ENCODE measurements at regions not wholly inside any gene's neighbourhood (a gene's known extent, or its start where the extent isn't known, plus 50 kb on each side); places are given as distances from the start of the nearest gene placed in this dataset.

DNA sequence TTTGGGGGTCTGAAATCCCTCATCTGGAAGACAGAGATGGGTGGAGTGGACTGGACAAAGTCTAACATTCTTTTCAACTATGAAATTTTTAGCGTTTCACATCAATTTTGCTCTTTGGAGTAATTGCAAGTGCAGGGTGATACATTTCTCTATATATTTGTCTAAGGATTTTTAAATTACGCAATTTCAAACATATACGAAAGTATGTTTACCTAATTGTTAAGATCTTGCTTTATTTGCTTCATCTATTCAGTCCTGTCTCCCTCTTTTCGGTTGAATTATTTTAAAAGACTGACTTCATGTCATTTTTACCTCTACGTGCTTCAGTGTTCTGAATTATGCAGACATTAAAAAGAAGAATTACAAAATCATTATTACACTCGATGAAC is 101.9 kb upstream of the CREB5 start:
- TF ChIP-seq POLR2A (IDR thresholded peaks at IDR 0.05): no peak
- TF ChIP-seq, protein P1, sequence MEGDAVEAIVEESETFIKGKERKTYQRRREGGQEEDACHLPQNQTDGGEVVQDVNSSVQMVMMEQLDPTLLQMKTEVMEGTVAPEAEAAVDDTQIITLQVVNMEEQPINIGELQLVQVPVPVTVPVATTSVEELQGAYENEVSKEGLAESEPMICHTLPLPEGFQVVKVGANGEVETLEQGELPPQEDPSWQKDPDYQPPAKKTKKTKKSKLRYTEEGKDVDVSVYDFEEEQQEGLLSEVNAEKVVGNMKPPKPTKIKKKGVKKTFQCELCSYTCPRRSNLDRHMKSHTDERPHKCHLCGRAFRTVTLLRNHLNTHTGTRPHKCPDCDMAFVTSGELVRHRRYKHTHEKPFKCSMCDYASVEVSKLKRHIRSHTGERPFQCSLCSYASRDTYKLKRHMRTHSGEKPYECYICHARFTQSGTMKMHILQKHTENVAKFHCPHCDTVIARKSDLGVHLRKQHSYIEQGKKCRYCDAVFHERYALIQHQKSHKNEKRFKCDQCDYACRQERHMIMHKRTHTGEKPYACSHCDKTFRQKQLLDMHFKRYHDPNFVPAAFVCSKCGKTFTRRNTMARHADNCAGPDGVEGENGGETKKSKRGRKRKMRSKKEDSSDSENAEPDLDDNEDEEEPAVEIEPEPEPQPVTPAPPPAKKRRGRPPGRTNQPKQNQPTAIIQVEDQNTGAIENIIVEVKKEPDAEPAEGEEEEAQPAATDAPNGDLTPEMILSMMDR (IDR thresholded peaks at IDR 0.05): no peak
- TF ChIP-seq POLR2AphosphoS5 (IDR thresholded peaks at IDR 0.05): no peak
